Heart left ventricle (tissue), 13 donors: ENCODE measurements at regions not wholly inside any gene's neighbourhood (a gene's known extent, or its start where the extent isn't known, plus 50 kb on each side); places are given as distances from the start of the nearest gene placed in this dataset.

Source experiments
- CTCF ChIP-seq, 12 donors: fragments of 200-600 bp; sonication (generic) in 4 of 12; IDR thresholded peaks; one replicate each; pipeline versions ENCODE4 v1.5.0 to v1.8.0; 2018 to 2022; ENCODE audit warnings: antibody characterized with exemption in 12 of 12, mild to moderate bottlenecking in 5 of 12
- POLR2A ChIP-seq, 2 donors: fragments of 450-650 bp; IDR thresholded peaks; one replicate each; pipeline ENCODE4 v1.6.1; 2017; ENCODE audit warnings: antibody characterized with exemption in 2 of 2, mild to moderate bottlenecking in 2 of 2, moderate library complexity in 2 of 2
- donor health status: ischemic (EF 13 %, LVEDD 7.1; RV severe dilation, severe dysfunction).
- donor health status: DM: no; HTN: yes; CAD: no.
- donor health status: DM: no; HTN: no; CAD: no.
- donor health status: ischemic (EF 25% LVEDD 6.9; RV normal size, moderate dysfunction).
- donor health status: ischemic (EF 25% LVEDD 5.7; RV mildly dilated, moderate dysfunction).
- donor health status: ischemic (EF 35%, LVEDD 5.7; RV mildly dilated, moderate dysfunction).
- donor health status: nonischemic (EF 11% LVEDD 7.7; RV severe dilation, severe dysfunction).
- donor health status: DM: yes; HTN: yes; CAD: no.
- donor health status: PGD.
- donor health status: ischemic (EF 29% LVEDD 5.4; RV normal size, mild dysfunction).
- donor health status: nonischemic (EF 23%, LVEDD 6.1; RV moderate dilation, normal function).

- TF ChIP-seq CTCF (IDR thresholded peaks at IDR 0.05), result no peak
- no peak for TF ChIP-seq POLR2A (IDR thresholded peaks at IDR 0.05)
Observed at GRCh38 chr9:93884808-93885207, 70.3 kb downstream of the BARX1 start.
